ENCODE measurements at regions not wholly inside any gene's neighbourhood (a gene's known extent, or its start where the extent isn't known, plus 50 kb on each side); places are given as distances from the start of the nearest gene placed in this dataset.

DNA sequence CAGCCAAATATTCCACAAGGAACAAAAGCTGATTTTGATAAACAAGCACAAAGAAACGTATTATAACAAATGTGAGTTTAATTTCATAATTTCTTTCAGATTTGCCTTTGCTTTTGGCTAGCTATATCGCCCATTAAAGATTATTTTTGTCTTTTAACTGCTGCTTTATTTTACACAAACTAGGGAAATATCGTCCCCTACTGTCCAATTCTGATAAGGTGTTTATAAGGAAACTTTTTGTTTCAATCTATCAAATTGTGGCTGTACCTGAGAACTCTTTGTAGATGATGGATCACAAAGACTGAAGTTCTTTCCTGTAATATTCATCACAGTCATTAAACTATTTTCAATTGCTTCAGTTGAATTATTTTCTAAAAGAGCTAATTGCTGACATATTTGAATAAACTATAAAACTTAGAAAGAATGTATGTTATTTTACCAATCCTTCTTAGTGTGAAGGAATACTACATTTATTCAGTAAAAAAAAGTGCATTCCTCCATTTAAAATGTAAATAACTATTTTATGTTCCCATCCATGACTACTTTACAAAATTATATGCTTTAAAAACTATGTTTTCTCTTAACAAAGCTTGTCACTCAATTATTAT is 431.3 kb upstream of the ITGA1 start:
- intact Hi-C loops (cut with DNase I; ENCODE audit: low total_unique reads) = no loop called here
- no peak overlapping the region for H3K4me3 ChIP-seq
- TF ChIP-seq POLR2A (IDR thresholded peaks at IDR 0.05) = no peak
- TF ChIP-seq, protein P1, sequence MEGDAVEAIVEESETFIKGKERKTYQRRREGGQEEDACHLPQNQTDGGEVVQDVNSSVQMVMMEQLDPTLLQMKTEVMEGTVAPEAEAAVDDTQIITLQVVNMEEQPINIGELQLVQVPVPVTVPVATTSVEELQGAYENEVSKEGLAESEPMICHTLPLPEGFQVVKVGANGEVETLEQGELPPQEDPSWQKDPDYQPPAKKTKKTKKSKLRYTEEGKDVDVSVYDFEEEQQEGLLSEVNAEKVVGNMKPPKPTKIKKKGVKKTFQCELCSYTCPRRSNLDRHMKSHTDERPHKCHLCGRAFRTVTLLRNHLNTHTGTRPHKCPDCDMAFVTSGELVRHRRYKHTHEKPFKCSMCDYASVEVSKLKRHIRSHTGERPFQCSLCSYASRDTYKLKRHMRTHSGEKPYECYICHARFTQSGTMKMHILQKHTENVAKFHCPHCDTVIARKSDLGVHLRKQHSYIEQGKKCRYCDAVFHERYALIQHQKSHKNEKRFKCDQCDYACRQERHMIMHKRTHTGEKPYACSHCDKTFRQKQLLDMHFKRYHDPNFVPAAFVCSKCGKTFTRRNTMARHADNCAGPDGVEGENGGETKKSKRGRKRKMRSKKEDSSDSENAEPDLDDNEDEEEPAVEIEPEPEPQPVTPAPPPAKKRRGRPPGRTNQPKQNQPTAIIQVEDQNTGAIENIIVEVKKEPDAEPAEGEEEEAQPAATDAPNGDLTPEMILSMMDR (IDR thresholded peaks at IDR 0.05) = peak in 1 of 4 experiments; percentile 10
- no peaks in the 10 kb centered on the region for H3K27me3 ChIP-seq
- no peak for DNase-seq
- no peaks in the 10 kb centered on the region for H3K4me1 ChIP-seq
- no peaks in the 10 kb centered on the region for H3K36me3 ChIP-seq
- no peak overlapping the region for H3K27ac ChIP-seq
- no peaks in the 10 kb centered on the region for H3K9me3 ChIP-seq

DNA sequence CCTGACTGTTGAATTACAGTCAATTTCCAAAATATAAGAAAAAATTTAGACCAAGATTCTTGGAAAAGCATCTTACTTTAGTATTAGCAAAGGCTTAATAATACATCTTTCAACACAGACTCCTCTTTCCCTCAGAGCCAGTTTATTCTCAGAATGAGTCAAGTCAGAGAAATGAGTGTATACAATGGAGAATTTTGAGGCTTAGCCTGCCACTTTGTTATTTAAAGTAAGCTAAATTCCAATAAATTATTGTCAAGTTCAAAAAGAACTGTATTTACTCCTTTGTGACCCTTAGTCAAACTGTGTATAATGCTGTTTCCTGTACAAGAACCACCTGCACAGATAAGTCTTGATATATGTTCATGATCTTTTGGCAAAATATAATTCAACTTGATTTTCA is 428.5 kb upstream of the ITGA1 start:
- no peaks in the 10 kb centered on the region for H3K36me3 ChIP-seq
- H3K27me3 ChIP-seq = no peaks in the 10 kb centered on the region
- no peak overlapping the region for H3K27ac ChIP-seq
- no peaks in the 10 kb centered on the region for H3K4me1 ChIP-seq
- H3K4me3 ChIP-seq = no peak overlapping the region
- intact Hi-C loops (cut with DNase I; ENCODE audit: low total_unique reads) = no loop called here
- TF ChIP-seq, protein P1 (IDR thresholded peaks at IDR 0.05) = no peak
- DNase-seq = no peak
- H3K9me3 ChIP-seq = no peaks in the 10 kb centered on the region

DNA sequence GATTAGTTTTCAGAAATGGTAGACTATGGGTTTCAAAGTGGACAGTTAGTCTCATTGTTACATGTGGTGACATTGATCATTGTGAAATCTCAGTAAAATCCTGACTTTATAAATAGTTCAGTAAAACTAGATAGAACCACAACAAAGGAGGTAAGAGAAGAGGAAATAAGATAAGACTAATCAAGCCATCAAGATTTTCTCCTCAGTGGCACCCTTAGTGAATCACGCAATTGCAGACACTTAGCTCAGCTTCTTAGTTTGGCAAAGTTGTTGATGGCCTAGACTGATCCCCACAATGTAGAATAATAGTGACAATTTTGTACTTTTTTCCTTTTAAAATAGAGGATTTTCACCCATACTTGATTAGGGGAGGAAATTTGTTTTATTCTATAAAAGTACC is 426.7 kb upstream of the ITGA1 start:
- TF ChIP-seq POLR2A (IDR thresholded peaks at IDR 0.05) = no peak
- TF ChIP-seq, protein P1 (IDR thresholded peaks at IDR 0.05) = no peak
- Histone ChIP-seq H3K4me1 (no peaks in the 10 kb centered on the region), H3K36me3 (no peaks in the 10 kb centered on the region), H3K27ac (no peak overlapping the region), H3K27me3 (no peaks in the 10 kb centered on the region), H3K4me3 (no peak overlapping the region), H3K9me3 (no peaks in the 10 kb centered on the region)
- no peak for DNase-seq
- intact Hi-C loops (cut with DNase I; ENCODE audit: low total_unique reads) = no loop called here

DNA sequence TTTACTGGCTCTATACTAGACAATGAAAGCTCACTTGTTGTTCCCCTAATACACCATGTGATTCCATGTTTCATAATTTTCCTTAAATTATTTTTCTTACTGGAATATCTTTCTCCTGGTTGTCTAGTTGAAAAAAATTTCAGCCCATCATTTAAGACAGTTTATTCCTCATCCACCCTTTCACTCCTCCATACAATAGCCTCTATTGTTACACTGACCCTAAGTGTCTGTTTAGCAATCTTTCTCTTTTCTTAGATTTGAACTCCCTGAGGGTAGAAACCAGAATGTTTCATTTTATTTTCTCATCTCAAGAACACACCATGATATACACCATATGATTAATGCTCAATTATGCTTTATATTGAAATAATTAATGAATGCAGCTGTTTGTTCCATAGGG is 413.4 kb upstream of the ITGA1 start:
- DNase-seq = no peak
- Histone ChIP-seq H3K4me3 (no peak overlapping the region), H3K9me3 (no peaks in the 10 kb centered on the region), H3K27me3 (no peaks in the 10 kb centered on the region), H3K36me3 (no peaks in the 10 kb centered on the region), H3K4me1 (no peaks in the 10 kb centered on the region), H3K27ac (no peak overlapping the region)
- intact Hi-C loops (cut with DNase I; ENCODE audit: low total_unique reads) = no loop called here
- TF ChIP-seq POLR2A (IDR thresholded peaks at IDR 0.05) = no peak
- TF ChIP-seq, protein P1 (IDR thresholded peaks at IDR 0.05) = no peak

DNA sequence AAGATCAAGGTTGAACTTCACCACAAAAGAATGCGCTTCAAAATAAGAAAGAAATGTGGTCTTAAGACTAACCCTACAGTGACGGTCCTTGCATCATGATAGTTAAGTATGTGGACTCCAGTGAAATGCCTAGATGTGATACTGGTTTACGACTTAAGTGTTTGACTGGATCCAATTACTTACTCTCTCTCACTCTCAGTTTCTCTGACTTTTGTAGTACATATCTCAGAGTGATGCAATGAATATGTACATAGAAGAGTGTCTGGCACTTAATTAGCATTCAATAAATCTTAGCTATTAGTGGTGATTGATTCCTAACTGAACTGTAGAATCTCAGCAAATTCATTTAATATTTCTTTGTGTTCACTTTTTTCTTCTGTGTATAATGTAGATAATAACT is 411.7 kb upstream of the ITGA1 start:
- Histone ChIP-seq H3K36me3 (no peaks in the 10 kb centered on the region), H3K9me3 (no peaks in the 10 kb centered on the region), H3K27me3 (no peaks in the 10 kb centered on the region), H3K27ac (no peak overlapping the region), H3K4me3 (no peak overlapping the region), H3K4me1 (no peaks in the 10 kb centered on the region)
- intact Hi-C loops (cut with DNase I; ENCODE audit: low total_unique reads) = no loop called here
- TF ChIP-seq, protein P1 (IDR thresholded peaks at IDR 0.05) = no peak
- TF ChIP-seq POLR2A (IDR thresholded peaks at IDR 0.05) = no peak
- no peak for DNase-seq

Data from uterus (tissue), 3 donors.